ENCODE measurements at regions not wholly inside any gene's neighbourhood (a gene's known extent, or its start where the extent isn't known, plus 50 kb on each side); places are given as distances from the start of the nearest gene placed in this dataset.

DNA sequence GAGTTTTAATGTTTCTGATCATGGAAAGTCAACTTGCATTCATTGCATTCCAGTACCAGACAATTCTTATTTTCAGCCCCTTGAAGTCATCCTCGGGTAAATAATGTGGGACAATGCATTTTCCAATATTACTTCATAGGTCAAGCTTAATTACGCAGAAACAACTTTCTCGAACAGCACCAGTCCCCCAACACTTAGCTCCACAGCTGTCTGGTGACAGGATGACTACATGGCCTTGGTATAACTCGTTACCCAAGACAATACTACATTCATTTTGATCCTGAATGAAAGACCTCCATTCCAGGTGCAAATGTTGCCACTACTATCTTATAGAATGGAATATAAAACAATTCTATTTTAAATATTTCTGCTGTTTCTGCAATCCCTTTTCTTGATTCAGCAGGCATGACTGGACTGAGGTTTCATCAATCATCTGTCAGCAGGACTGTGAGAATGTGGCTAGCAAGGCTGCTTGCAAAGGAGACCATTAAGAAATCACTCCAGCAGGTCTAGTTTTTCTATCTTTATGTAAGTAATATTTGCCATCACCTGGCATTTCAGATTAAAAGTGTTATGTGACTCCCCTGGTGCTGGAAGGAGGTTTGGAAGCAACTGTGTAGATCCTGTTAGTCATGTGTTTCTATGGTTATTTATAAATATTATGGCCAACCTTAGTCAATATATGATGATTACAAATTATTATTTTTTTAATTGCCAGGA, 147.9 kb downstream of the HAO1 start:
- H3K9me2 ChIP-seq (ENCODE audit: insufficient read depth): no peaks in the 10 kb centered on the region
- Mint-ChIP-seq H3K4me3 (no peak overlapping the region), H3K36me3 (ENCODE audit: low read depth) (no peaks in the 10 kb centered on the region), H3K27ac (no peak overlapping the region), H3K4me1 (no peaks in the 10 kb centered on the region), H3K27me3 (ENCODE audit: insufficient read depth, low read depth, poor library complexity) (no peaks in the 10 kb centered on the region), H3K9me3 (no peaks in the 10 kb centered on the region)
- no peaks in the 10 kb centered on the region for H3K4me1 ChIP-seq (ENCODE audit: insufficient read depth)
- ATAC-seq (no peak), DNase-seq (ENCODE audit: low spot score) (no peak)
- H3K4me2 ChIP-seq: no peak overlapping the region
- H2AFZ ChIP-seq: no peak overlapping the region
- H3F3A ChIP-seq (replicated peaks; ENCODE audit: low read depth): no peaks in the 10 kb centered on the region
- H3K36me3 ChIP-seq (ENCODE audit: insufficient read depth): no peaks in the 10 kb centered on the region
- no peak for TF ChIP-seq ZNF331 (CRISPR knock-in tag; IDR thresholded peaks at IDR 0.05; ENCODE audit: low read depth)
- no peak overlapping the region for H3K27ac ChIP-seq (ENCODE audit: low read depth)
- no peaks in the 10 kb centered on the region for H3K27me3 ChIP-seq (ENCODE audit: insufficient read depth)
- H3K4me3 ChIP-seq: no peak overlapping the region
- no peaks in the 10 kb centered on the region for H4K20me1 ChIP-seq (replicated peaks; ENCODE audit: insufficient read depth)
- H3K79me2 ChIP-seq (replicated peaks; ENCODE audit: insufficient read depth): no peaks in the 10 kb centered on the region

GRCh38 chr20:7798176-7798575, 142.1 kb downstream of the HAO1 start:
- Histone ChIP-seq H3K79me2 (replicated peaks; ENCODE audit: insufficient read depth) (no peaks in the 10 kb centered on the region), H4K20me1 (replicated peaks; ENCODE audit: insufficient read depth) (no peaks in the 10 kb centered on the region), H2AFZ (no peak overlapping the region), H3K4me1 (ENCODE audit: insufficient read depth) (no peaks in the 10 kb centered on the region), H3K27me3 (ENCODE audit: insufficient read depth) (peaks cover 2% of the 10 kb centered on the region; the same call in 1 of the 2 replicates), H3K9me2 (ENCODE audit: insufficient read depth) (peaks cover 15% of the 10 kb centered on the region; the same call in 1 of the 2 replicates), H3F3A (replicated peaks; ENCODE audit: low read depth) (no peaks in the 10 kb centered on the region), H3K36me3 (ENCODE audit: insufficient read depth) (no peaks in the 10 kb centered on the region), H3K27ac (ENCODE audit: low read depth) (no peak overlapping the region), H3K4me2 (no peak overlapping the region), H3K4me3 (no peak overlapping the region)
- Mint-ChIP-seq H3K27me3 (ENCODE audit: insufficient read depth, low read depth, poor library complexity) (peaks cover 4% of the 10 kb centered on the region), H3K36me3 (ENCODE audit: low read depth) (peaks cover 6% of the 10 kb centered on the region; the same call in 1 of the 3 replicates), H3K9me3 (peaks cover 10% of the 10 kb centered on the region; the same call in 2 of the 3 replicates), H3K4me3 (no peak overlapping the region), H3K4me1 (no peaks in the 10 kb centered on the region; the same call in 2 of the 3 replicates), H3K27ac (no peak overlapping the region)
- DNase-seq (ENCODE audit: low spot score) (no peak), ATAC-seq (no peak)
- TF ChIP-seq ZNF114 (CRISPR knock-in tag; IDR thresholded peaks at IDR 0.05) (no peak), CREB1 (CRISPR knock-in tag; IDR thresholded peaks at IDR 0.05; ENCODE audit: low read depth) (no peak), EZH2phosphoT487 (IDR thresholded peaks at IDR 0.05; ENCODE audit: unreplicated experiment) (no peak), POLR2AphosphoS5 (IDR thresholded peaks at IDR 0.05; ENCODE audit: low read depth) (no peak), EZH2 (IDR thresholded peaks at IDR 0.05; ENCODE audit: low read depth, unreplicated experiment) (no peak), NANOG (IDR thresholded peaks at IDR 0.05; ENCODE audit: borderline replicate concordance) (no peak), REST (IDR thresholded peaks at IDR 0.05; ENCODE audit: unreplicated experiment) (no peak)
- TF ChIP-seq, protein P1, sequence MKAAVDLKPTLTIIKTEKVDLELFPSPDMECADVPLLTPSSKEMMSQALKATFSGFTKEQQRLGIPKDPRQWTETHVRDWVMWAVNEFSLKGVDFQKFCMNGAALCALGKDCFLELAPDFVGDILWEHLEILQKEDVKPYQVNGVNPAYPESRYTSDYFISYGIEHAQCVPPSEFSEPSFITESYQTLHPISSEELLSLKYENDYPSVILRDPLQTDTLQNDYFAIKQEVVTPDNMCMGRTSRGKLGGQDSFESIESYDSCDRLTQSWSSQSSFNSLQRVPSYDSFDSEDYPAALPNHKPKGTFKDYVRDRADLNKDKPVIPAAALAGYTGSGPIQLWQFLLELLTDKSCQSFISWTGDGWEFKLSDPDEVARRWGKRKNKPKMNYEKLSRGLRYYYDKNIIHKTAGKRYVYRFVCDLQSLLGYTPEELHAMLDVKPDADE (IDR thresholded peaks at IDR 0.05): no peak
- TF ChIP-seq, protein P2, sequence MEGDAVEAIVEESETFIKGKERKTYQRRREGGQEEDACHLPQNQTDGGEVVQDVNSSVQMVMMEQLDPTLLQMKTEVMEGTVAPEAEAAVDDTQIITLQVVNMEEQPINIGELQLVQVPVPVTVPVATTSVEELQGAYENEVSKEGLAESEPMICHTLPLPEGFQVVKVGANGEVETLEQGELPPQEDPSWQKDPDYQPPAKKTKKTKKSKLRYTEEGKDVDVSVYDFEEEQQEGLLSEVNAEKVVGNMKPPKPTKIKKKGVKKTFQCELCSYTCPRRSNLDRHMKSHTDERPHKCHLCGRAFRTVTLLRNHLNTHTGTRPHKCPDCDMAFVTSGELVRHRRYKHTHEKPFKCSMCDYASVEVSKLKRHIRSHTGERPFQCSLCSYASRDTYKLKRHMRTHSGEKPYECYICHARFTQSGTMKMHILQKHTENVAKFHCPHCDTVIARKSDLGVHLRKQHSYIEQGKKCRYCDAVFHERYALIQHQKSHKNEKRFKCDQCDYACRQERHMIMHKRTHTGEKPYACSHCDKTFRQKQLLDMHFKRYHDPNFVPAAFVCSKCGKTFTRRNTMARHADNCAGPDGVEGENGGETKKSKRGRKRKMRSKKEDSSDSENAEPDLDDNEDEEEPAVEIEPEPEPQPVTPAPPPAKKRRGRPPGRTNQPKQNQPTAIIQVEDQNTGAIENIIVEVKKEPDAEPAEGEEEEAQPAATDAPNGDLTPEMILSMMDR (conservative IDR thresholded peaks at IDR 0.05; ENCODE audit: low read depth in 2 of 2): no peak

Measured in GM23338 (cell line).